ENCODE measurements at regions not wholly inside any gene's neighbourhood (a gene's known extent, or its start where the extent isn't known, plus 50 kb on each side); places are given as distances from the start of the nearest gene placed in this dataset.

- TF ChIP-seq Cebpa-rat (IDR thresholded peaks at IDR 0.05): no peak
- Histone ChIP-seq H3K27me3 (no peaks in the 10 kb centered on the region), H3K36me3 (no peaks in the 10 kb centered on the region), H3K27ac (no peak overlapping the region), H3K9me3 (replicated peaks in 1 of 11) (no peaks in the 10 kb centered on the region), H4K20me1 (no peaks in the 10 kb centered on the region), H3K9ac (no peak overlapping the region), H3K4me2 (no peak overlapping the region), H3K4me3 (no peak overlapping the region), H3K4me1 (peaks cover 8 to 33% (median 26%) of the 10 kb centered on the region in 10 experiments; a peak in 19 of 20 replicates)
Observed at GRCh38 chr3:117409256-117409655, 699.7 kb downstream of the TUSC7 start.

- H3K27me3 ChIP-seq: no peaks in the 10 kb centered on the region
- H4K20me1 ChIP-seq: no peaks in the 10 kb centered on the region
- H3K27ac ChIP-seq: no peak overlapping the region
- H3K9me3 ChIP-seq (replicated peaks in 1 of 11): no peaks in the 10 kb centered on the region
- peaks cover 8 to 28% (median 20%) of the 10 kb centered on the region in 10 experiments; a peak in 19 of 20 replicates for H3K4me1 ChIP-seq
- H3K9ac ChIP-seq: no peak overlapping the region
- H3K4me2 ChIP-seq: no peak overlapping the region
- TF ChIP-seq Cebpa-rat (IDR thresholded peaks at IDR 0.05): no peak
- H3K4me3 ChIP-seq: no peak overlapping the region
- H3K36me3 ChIP-seq: no peaks in the 10 kb centered on the region
Observed at GRCh38 chr3:117409701-117410459, 700.3 kb downstream of the TUSC7 start.

DNA sequence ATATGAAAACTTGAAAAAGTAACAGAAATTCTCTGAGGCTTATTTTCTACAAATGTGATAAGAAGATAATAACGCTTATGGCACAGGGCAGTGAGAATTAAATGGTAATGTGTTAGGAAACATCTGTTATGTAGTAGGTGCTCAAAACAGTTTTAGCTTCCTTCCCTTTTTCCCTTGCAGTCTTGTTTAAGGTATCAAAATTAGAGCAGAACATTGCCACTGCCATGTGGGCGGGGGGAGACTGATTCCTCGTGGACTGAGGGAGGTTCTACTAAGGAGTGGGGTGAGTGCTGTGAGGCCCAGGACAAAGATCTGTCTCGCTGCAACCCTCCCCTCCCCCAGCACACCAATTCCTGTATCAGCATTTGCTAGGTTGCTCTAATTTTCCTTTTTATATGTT is 702.4 kb downstream of the TUSC7 start:
- H3K9me3 ChIP-seq (replicated peaks in 1 of 11): no peaks in the 10 kb centered on the region
- H3K36me3 ChIP-seq: no peaks in the 10 kb centered on the region
- H3K27me3 ChIP-seq: no peaks in the 10 kb centered on the region
- H4K20me1 ChIP-seq: no peaks in the 10 kb centered on the region
- H3K9ac ChIP-seq: no peak overlapping the region; a peak in 1 of 22 replicates
- peak overlapping the region in 5 of 11 experiments; percentile 13 to 36 (median 26); a peak in 3 of 22 replicates for H3K27ac ChIP-seq
- peak overlapping the region; percentile 33 to 70 (median 51); a peak in 21 of 22 replicates for H3K4me2 ChIP-seq
- no peak for TF ChIP-seq Cebpa-rat (IDR thresholded peaks at IDR 0.05)
- no peak overlapping the region for H3K4me3 ChIP-seq
- H3K4me1 ChIP-seq: peaks cover 8 to 23% (median 17%) of the 10 kb centered on the region in 10 experiments; a peak in 19 of 20 replicates

- H3K36me3 ChIP-seq: no peaks in the 10 kb centered on the region
- no peaks in the 10 kb centered on the region for H4K20me1 ChIP-seq
- TF ChIP-seq Cebpa-rat (IDR thresholded peaks at IDR 0.05): no peak
- H3K27me3 ChIP-seq: no peaks in the 10 kb centered on the region
- no peak overlapping the region for H3K27ac ChIP-seq
- H3K4me1 ChIP-seq: peaks cover 0 to 3% (median 1%) of the 10 kb centered on the region in 10 experiments; a peak in 14 of 20 replicates
- H3K9me3 ChIP-seq (replicated peaks in 1 of 11): no peaks in the 10 kb centered on the region
- no peak overlapping the region for H3K9ac ChIP-seq
- no peak overlapping the region for H3K4me3 ChIP-seq
- no peak overlapping the region for H3K4me2 ChIP-seq
Observed at GRCh38 chr3:117417411-117417810, 707.8 kb downstream of the TUSC7 start.

DNA sequence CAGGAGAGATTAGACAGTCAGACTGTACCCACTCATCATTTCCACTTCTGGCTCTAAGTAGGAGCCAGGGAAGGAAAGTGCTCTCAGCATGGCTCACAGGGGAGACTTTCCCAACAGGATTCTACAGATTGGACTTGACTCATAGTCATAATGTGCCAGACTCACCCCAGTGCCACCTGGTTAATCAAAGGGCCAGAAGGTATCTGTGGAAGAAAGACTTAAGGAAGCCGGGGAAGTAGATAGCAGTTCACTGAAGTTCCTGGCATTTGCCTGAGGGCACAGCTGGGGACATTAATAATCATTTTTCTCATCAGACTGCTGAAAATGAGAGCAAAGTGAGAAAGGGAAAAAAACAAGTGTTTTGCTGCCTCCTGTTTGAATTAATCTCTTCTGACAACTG is 717.5 kb downstream of the TUSC7 start:
- Histone ChIP-seq H3K36me3 (no peaks in the 10 kb centered on the region), H3K27ac (no peak overlapping the region), H3K27me3 (no peaks in the 10 kb centered on the region), H3K4me2 (no peak overlapping the region), H3K9me3 (replicated peaks in 1 of 11) (no peaks in the 10 kb centered on the region), H3K4me1 (peaks cover 0 to 6% (median 2%) of the 10 kb centered on the region in 10 experiments; a peak in 6 of 20 replicates), H4K20me1 (no peaks in the 10 kb centered on the region), H3K4me3 (no peak overlapping the region), H3K9ac (no peak overlapping the region)
- no peak for TF ChIP-seq Cebpa-rat (IDR thresholded peaks at IDR 0.05)

DNA sequence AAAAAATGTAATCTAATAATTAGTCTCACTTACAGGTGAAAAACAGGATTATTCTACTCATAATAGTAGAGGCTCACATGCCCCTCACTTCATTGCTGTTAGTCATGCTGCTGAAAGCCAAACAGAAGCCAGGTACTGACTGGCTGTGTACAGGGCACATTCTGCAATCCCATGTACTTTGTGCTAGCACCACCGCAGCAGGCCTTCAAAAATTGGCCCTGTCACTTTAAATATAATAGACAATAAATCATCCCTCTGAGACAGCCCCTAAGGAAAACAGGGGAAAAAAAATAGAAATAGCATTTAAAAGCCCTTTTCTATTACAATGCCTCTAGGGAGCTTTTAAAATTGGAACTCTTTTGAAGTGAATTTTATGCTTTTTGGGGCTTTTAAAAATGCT is 723.8 kb downstream of the TUSC7 start:
- no peaks in the 10 kb centered on the region for H3K9me3 ChIP-seq (replicated peaks in 1 of 11)
- no peak overlapping the region for H3K9ac ChIP-seq
- peak overlapping the region in 3 of 11 experiments; percentile 21 to 32 (median 27); a peak in 6 of 22 replicates for H3K4me2 ChIP-seq
- TF ChIP-seq Cebpa-rat (IDR thresholded peaks at IDR 0.05): no peak
- H3K4me1 ChIP-seq: peaks cover 0 to 7% (median 0%) of the 10 kb centered on the region in 10 experiments; a peak in 4 of 20 replicates
- no peak overlapping the region for H3K27ac ChIP-seq
- H3K36me3 ChIP-seq: no peaks in the 10 kb centered on the region
- no peak overlapping the region for H3K4me3 ChIP-seq
- no peaks in the 10 kb centered on the region for H4K20me1 ChIP-seq
- no peaks in the 10 kb centered on the region for H3K27me3 ChIP-seq

DNA sequence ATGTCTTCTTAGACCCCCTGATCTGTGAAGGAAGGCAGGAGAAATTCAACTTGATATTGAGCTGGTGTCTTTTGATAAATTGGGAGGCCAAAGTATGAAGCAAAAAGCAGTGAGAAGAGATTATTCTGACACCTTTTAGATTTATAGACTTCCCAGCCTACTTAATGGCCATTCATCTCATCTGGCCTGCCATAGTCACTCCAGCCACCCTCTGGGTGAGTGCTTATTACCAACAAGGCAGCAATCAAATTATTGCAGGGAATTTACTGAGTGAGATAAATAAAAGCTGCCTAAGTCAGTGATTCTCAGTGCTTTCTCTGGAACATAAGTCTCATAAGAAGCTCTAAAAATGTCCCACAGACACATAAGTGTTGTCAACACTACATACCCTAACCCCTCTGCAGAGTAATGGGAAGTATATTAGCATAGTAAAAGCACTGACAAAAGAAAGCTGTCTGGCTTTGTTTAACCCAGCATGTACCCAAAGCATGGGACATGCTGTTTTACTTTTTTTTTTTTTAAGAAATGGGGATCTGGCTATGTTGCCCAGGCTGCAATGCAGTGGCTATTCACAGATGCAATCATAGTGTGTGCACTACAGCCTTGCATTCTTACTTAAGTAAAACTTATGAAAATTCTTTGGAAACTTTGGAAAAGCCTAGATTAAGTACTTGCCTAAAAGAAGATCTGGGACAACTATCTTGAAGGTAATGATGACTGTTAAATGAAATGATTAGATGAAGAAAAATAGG is 725.3 kb downstream of the TUSC7 start:
- Histone ChIP-seq H3K27ac (no peak overlapping the region), H3K27me3 (no peaks in the 10 kb centered on the region), H3K4me1 (peaks cover 0 to 7% (median 0%) of the 10 kb centered on the region in 10 experiments; a peak in 4 of 20 replicates), H3K36me3 (no peaks in the 10 kb centered on the region), H3K4me2 (no peak overlapping the region), H4K20me1 (no peaks in the 10 kb centered on the region), H3K4me3 (no peak overlapping the region), H3K9ac (no peak overlapping the region), H3K9me3 (replicated peaks in 1 of 11) (no peaks in the 10 kb centered on the region)
- no peak for TF ChIP-seq Cebpa-rat (IDR thresholded peaks at IDR 0.05)

GRCh38 chr3:117435506-117435905 is 725.9 kb downstream of the TUSC7 start:
- no peaks in the 10 kb centered on the region for H3K9me3 ChIP-seq (replicated peaks in 1 of 11)
- no peak overlapping the region for H3K9ac ChIP-seq
- no peaks in the 10 kb centered on the region for H3K27me3 ChIP-seq
- no peak overlapping the region for H3K4me3 ChIP-seq
- no peak overlapping the region for H3K27ac ChIP-seq
- no peak overlapping the region for H3K4me2 ChIP-seq
- no peaks in the 10 kb centered on the region for H3K36me3 ChIP-seq
- no peak for TF ChIP-seq Cebpa-rat (IDR thresholded peaks at IDR 0.05)
- H4K20me1 ChIP-seq: no peaks in the 10 kb centered on the region
- H3K4me1 ChIP-seq: peaks cover 0 to 7% (median 0%) of the 10 kb centered on the region in 10 experiments; a peak in 5 of 20 replicates

DNA sequence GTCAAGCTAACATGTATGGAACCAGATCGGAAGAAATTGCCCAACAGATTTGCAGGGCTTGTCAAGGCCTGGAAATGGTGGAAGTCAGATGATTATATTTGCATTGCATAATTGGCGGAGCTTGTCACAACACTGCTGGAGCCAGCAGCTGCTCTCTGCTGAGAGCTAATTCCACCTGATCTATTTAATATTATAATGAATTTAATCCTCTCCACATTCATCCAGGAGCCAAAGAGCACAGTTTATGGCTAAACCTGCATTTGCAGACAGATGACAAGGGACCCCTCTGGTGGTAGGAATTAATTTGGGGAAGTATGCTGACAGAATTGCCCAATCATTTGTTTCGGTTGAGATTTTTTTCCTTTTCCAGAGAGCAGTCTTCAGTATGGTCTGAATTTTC is 730.2 kb downstream of the TUSC7 start:
- TF ChIP-seq Cebpa-rat (IDR thresholded peaks at IDR 0.05): peak in 7 of 11 experiments; percentile 44 to 75 (median 57); a peak in 7 of 22 replicates
- Histone ChIP-seq H3K4me3 (no peak overlapping the region), H4K20me1 (no peaks in the 10 kb centered on the region), H3K4me1 (peaks cover 0 to 5% (median 0%) of the 10 kb centered on the region in 10 experiments; a peak in 1 of 20 replicates), H3K4me2 (no peak overlapping the region), H3K27ac (no peak overlapping the region), H3K27me3 (no peaks in the 10 kb centered on the region), H3K9me3 (replicated peaks in 1 of 11) (no peaks in the 10 kb centered on the region), H3K36me3 (no peaks in the 10 kb centered on the region), H3K9ac (no peak overlapping the region)
